Heart left ventricle (tissue), 13 donors: ENCODE measurements at regions not wholly inside any gene's neighbourhood (a gene's known extent, or its start where the extent isn't known, plus 50 kb on each side); places are given as distances from the start of the nearest gene placed in this dataset.

Experiments used
- CTCF ChIP-seq, 12 donors: fragments of 200-600 bp; sonication (generic) in 4 of 12; IDR thresholded peaks; one replicate each; pipeline versions ENCODE4 v1.5.0 to v1.8.0; 2018 to 2022; ENCODE audit warnings: antibody characterized with exemption in 12 of 12, mild to moderate bottlenecking in 5 of 12
- POLR2A ChIP-seq, 2 donors: fragments of 450-650 bp; IDR thresholded peaks; one replicate each; pipeline ENCODE4 v1.6.1; 2017; ENCODE audit warnings: antibody characterized with exemption in 2 of 2, mild to moderate bottlenecking in 2 of 2, moderate library complexity in 2 of 2
- donor health status: ischemic (EF 13 %, LVEDD 7.1; RV severe dilation, severe dysfunction).
- donor health status: DM: no; HTN: yes; CAD: no.
- donor health status: DM: no; HTN: no; CAD: no.
- donor health status: ischemic (EF 25% LVEDD 6.9; RV normal size, moderate dysfunction).
- donor health status: ischemic (EF 25% LVEDD 5.7; RV mildly dilated, moderate dysfunction).
- donor health status: ischemic (EF 35%, LVEDD 5.7; RV mildly dilated, moderate dysfunction).
- donor health status: nonischemic (EF 11% LVEDD 7.7; RV severe dilation, severe dysfunction).
- donor health status: DM: yes; HTN: yes; CAD: no.
- donor health status: PGD.
- donor health status: ischemic (EF 29% LVEDD 5.4; RV normal size, mild dysfunction).
- donor health status: nonischemic (EF 23%, LVEDD 6.1; RV moderate dilation, normal function).

GRCh38 chrY:8151561-8151960 is 1185.7 kb upstream of the TSPY4 start:
- TF ChIP-seq POLR2A (IDR thresholded peaks at IDR 0.05) (no peak), CTCF (IDR thresholded peaks at IDR 0.05) (no peak)
